AG08396 (cell line): ENCODE measurements at regions not wholly inside any gene's neighbourhood (a gene's known extent, or its start where the extent isn't known, plus 50 kb on each side); places are given as distances from the start of the nearest gene placed in this dataset.
"Not testable (repeated sequence)": the region's sequence is repeated elsewhere in the genome, so short reads cannot be mapped to it uniquely, and the experiment has no call there.

Source experiments
- DNase-seq: peaks from one replicate; pipeline ENCODE4 v3.0.0; 2012; ENCODE audit warnings: low spot score, mixed read lengths

DNA sequence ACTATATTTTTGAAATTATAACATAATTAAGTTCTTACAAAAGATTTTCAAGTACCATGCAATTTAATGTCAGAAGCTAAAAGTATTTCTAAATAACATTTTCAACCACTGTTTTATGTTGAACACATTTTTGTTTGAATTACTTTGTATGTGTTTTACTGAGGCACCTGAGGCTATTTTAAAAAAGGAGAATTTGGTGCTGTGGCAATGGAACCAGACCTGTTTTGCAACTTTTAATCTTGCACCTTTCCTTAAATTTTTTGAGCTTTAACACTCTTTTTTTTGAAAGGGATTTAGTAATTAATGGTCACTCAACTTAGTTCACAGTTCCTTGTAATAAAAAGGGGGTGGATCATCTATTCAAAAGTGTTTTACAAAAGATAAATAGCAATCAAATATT lies 561.6 kb downstream of the ZBBX start:
- no peak for DNase-seq

- not testable (repeated sequence) for DNase-seq
These were observed 562.8 kb downstream of the ZBBX start for GRCh38 chr3:166817269-166817668.

- DNase-seq, result no peak
These were observed 569.2 kb downstream of the ZBBX start for GRCh38 chr3:166810741-166811445.

DNA sequence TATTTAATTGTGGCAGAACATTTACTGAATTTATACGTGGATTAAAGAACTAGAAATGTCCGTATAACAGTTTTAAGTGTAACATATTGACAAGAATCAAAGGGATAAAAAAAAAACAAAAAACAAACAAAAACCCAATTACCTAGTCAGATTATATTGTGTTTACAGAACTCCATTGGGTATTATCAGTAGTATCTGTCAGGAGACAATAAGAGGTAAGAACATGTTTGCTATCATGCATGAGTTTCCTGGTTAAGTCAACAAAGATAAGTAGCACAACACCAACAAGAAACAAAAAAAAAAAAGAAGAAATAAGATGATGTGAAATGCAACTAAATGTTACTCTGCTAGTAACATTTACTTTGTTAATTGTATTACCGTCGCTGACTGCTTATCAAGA lies 570.6 kb downstream of the ZBBX start:
- DNase-seq, result no peak

GRCh38 chr3:166788936-166789335 lies 591.2 kb downstream of the ZBBX start:
- DNase-seq, result no peak

DNA sequence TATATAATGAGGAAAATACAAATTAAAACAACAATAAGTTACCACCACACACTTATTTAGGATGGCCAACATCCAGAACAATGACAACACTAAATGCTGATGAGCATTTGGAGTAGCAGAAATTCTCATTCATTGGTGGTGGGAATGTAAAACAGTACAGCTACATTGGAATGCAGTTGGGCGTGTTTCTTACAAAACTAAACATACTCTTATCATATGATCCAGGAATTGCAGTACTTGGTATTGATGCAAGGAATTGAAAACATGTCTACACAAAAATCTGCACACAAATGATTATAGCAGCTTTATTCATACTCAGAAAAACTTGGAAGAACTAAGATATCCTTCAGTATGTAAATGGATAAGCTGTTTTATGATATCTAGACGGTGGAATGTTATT lies 594.2 kb downstream of the ZBBX start:
- DNase-seq, result no peak

- no peak for DNase-seq
These were observed 596.9 kb downstream of the ZBBX start for GRCh38 chr3:166783206-166783605.

DNA sequence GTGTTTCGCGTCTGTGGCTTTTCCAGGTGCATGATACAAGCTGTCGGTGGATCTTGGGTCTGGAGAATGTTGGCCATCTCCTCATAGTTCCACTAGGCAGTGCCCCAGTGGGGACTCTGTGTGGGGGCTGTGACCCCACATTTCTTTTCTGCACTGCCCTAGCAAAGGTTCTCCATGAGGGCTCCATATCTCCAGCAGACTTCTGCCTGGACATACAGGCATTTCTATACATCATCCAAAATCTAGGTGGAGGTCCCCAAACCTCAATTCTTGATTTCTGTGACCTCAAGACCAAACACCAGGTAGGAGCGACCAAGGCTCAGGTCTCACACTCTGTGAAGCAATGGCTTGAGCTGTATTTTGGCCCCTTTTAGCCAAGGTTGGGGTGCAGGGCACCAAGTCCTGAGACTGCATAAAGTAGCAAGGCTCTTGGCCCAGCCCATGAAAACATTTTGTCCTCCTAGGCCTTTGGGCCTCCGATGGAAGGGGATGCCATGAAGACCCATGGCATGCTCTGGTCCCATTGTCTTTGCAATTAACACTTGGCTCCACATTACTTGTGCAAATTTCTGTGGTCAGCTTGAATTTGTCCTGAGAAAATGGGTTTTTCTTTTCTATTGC lies 615.3 kb downstream of the ZBBX start:
- no peak for DNase-seq

DNA sequence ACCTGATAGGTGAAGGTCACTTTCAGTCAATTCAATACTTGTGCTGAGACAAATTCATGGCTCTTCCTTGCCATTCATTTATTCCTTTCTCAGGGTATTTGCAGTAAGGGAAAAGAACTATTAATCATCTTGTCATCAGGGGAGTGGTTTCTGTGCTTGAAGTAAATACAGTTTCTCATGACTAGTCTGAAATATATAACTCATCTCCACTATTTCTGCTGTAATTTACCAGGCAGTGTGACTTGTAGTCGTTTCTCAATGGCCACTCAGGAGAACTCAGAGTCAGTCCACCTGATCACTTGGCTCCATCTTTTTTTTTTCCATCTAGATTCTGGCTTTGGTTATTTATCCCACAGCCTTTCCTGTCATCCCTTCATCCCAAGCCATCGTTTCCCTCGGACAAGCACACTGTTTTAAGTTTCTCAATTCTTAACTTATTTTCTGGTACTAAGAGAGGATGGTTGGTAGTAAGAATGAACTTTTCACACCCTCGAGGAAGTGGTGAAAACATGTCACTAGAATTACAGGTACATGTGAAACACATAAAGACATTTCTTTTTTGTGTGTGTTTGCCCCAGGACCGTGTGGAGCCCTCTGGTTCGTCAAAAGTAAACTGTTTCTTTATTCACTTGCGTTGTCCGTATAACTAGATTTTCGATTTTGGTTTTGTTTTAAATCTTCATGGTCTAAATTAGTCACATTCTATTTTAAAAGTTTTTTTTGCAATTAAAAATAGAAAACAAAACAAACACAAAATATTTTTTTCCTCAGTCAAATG lies 620.2 kb downstream of the ZBBX start:
- no peak for DNase-seq

GRCh38 chr3:166752214-166752613 lies 627.9 kb downstream of the ZBBX start:
- no peak for DNase-seq

DNA sequence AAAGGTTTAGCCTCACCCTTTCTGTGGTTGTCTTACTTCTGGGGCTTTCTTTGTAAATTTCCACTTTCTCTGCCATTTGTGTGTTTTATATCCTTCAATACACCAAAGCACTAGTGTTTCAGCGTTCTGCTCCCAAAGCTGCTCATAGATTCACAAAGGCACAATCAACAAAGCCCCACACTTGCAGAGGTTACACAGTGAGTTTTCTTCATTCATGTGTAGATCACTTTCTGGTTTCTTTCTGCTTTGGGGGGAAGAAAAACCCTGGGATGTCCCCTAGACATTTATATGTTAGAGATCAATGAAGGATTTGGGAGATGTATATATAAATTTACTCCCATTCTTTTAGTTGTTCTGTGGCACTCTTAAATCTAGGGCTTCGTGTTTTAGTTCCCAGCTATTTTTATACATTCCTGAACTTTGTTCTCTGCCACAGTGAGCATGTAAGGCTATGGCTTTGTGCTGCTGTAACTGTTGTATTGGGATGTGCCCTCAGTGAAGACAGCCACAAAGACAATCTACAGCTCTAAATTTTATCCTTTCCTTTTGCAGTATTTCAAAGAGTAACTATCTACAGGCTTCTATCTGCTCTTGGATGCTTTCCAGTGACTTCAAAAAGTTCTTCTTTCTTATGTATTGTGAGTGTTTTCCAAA lies 636.5 kb downstream of the ZBBX start:
- DNase-seq, result no peak

DNA sequence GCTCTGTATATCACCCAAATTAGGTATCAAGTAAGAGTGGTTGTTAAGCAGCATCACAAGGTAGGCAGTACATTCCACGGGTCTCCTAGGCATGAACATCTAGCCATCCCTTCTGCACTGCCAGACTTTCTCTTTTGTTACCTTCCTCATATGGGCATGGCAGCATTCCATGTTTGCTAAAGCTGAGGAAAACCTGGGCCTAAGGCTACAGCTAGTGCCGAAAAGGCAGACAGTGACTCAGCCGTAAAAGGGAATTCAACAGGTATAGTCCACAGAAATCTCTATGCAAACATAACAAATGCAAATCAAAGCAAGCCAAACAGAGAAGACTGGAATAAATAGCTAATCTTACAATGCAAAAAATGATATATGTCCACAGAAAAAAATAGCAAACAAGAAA lies 645.4 kb downstream of the ZBBX start:
- DNase-seq, result no peak

DNA sequence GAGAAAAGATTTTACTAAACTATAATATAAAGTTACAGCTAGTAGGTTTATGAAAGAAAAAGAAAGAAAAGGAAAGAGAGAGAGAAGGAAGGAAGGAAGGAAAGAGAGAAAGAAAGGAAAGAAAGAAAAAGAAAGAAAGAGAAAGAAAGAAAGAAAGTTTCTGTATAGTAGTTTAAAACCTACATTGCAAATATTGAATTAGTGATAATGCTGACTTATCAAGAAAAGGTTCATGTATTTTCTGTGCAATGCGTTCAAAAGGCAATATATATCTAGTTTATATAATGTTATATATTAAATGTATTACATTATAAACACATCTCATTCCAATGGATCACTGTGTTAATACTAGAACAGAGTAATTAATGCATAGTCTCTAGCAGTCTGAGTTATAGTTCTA lies 648.4 kb downstream of the ZBBX start:
- no peak for DNase-seq

DNA sequence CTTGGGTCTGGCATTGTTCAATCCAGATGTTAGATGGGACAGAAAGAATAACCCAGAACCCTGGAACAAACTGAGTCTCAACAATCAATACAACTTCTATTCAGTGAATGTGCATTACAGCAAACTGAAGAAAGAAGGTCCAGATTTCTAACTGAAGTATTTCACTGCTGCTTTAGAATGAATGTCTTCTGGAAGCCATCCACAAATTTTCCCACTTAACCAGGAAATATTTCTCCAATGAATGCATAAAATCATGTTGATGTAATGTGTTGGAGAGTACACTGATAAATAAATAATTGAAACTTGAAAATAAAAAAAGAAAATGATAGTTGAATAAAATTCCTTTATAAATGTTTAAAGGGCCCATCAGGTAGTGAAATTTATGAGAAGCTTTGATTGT lies 658.6 kb downstream of the ZBBX start:
- DNase-seq, result no peak

- no peak for DNase-seq
These were observed 665.9 kb downstream of the ZBBX start for GRCh38 chr3:166714206-166714605.

DNA sequence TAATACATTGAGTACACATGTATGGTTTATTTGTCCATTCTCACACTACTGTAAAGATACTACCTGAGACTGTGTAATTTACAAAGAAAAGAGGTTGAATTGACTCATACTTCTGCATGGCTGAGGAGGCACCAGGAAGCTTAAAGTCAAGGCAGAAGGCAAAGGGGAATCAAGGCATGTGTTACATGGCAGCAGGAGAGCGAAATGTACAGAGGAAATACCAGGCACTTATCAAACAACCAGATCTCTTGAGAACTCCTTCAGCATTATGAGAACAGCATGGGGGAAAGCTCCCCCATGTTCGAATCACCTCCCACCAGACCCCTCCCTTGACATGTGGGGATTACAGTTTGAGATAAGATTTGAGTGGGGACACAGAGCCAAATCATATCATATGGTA lies 666.3 kb downstream of the ZBBX start:
- DNase-seq, result no peak

GRCh38 chr3:166706094-166706493 lies 674.0 kb downstream of the ZBBX start:
- no peak for DNase-seq

- no peak for DNase-seq
These were observed 682.6 kb downstream of the ZBBX start for GRCh38 chr3:166697495-166697894.

GRCh38 chr3:166696103-166696502 lies 684.0 kb downstream of the ZBBX start:
- no peak for DNase-seq

GRCh38 chr3:166688665-166689064 lies 691.4 kb downstream of the ZBBX start:
- no peak for DNase-seq

DNA sequence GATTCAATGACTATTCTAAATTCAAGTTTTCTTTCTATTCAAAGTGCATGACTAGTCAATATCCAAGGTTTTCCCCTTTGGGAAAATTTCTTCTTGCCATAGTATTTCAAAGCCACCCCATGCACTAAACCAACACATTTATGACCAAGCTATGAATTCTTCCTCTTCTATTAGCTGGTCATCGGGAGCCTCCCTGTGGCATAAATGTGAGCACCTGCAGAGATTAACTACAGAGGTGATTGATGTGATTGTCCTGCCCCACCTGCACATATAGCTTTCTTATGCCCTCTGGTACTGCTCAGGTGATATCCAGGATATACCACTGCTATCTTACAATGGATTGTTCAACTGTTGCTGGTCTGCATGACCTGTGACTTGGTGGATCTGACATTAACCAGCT lies 694.9 kb downstream of the ZBBX start:
- no peak for DNase-seq

DNA sequence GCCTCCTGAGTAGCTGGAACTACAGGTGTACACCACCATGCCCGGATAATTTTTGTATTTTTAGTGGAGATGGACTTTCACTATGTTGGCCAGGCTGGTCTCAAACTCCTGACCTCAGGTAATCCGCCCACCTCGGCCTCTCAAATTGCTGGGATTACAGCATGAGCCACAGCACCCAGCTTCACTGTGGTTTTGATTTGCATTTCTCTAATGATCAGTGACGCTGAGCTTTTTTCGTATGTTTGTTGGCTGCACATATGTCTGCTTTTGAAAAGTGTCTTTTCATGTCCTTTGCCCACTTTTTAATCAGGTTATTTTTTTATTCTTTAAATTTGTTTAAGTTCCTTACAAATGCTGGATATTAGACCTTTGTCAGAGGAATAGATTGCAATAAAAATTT lies 696.0 kb downstream of the ZBBX start:
- DNase-seq, result not testable (repeated sequence)

DNA sequence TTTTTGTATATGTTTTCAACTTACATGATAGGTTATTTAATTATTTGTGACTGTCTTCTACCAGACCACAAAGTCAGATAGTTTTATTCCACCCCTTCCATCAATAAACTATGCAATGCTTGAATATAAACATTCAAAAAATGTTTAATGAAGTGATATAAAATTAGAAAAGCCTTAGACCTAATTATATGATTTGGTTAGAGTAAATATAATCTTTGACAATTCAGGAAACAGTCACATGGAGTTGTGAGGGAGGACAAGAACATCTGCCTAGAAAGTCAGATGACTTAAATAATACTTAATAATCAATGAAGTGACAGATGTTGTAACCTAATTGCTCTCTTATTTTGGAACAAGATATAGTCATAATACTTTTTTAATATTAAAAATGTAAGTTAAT lies 710.3 kb downstream of the ZBBX start:
- no peak for DNase-seq
